GM12891 (cell line): ENCODE measurements at regions not wholly inside any gene's neighbourhood (a gene's known extent, or its start where the extent isn't known, plus 50 kb on each side); places are given as distances from the start of the nearest gene placed in this dataset.

ENCODE experiments used
- PAX5 ChIP-seq: IDR thresholded peaks from 2 replicates; pipeline ENCODE4 v1.6.1; 2011; ENCODE audit warnings: low read length, moderate library complexity, mild to moderate bottlenecking; ENCODE audit not compliant: insufficient read depth, severe bottlenecking
- POLR2A ChIP-seq: IDR thresholded peaks from 2 replicates; pipeline ENCODE4 v1.6.1; 2011; ENCODE audit warnings: low read depth, low read length, control low read depth
- POLR2AphosphoS5 ChIP-seq: IDR thresholded peaks from 2 replicates; pipeline ENCODE4 v1.6.1; 2011; ENCODE audit warnings: low read depth, low read length, control low read depth
- POU2F2 ChIP-seq: IDR thresholded peaks from 2 replicates; pipeline ENCODE4 v1.6.1; 2011; ENCODE audit warnings: low read depth, mild to moderate bottlenecking, control low read depth, low read length, moderate library complexity
- SPI1 ChIP-seq: IDR thresholded peaks from 2 replicates; pipeline ENCODE4 v1.6.1; 2011; ENCODE audit warnings: low read depth, low read length, control low read depth
- TAF1 ChIP-seq: IDR thresholded peaks from 2 replicates; pipeline ENCODE4 v1.6.1; 2011; ENCODE audit warnings: low read depth, low read length, control low read depth

GRCh38 chr5:123936548-123936947 lies 424.6 kb downstream of the CSNK1G3 start:
- TF ChIP-seq POLR2A, result no peak
- no peak for TF ChIP-seq TAF1
- TF ChIP-seq SPI1, result no peak
- TF ChIP-seq POU2F2, result no peak
- no peak for TF ChIP-seq POLR2AphosphoS5
- no peak for TF ChIP-seq PAX5
